ENCODE measurements at regions not wholly inside any gene's neighbourhood (a gene's known extent, or its start where the extent isn't known, plus 50 kb on each side); places are given as distances from the start of the nearest gene placed in this dataset.

DNA sequence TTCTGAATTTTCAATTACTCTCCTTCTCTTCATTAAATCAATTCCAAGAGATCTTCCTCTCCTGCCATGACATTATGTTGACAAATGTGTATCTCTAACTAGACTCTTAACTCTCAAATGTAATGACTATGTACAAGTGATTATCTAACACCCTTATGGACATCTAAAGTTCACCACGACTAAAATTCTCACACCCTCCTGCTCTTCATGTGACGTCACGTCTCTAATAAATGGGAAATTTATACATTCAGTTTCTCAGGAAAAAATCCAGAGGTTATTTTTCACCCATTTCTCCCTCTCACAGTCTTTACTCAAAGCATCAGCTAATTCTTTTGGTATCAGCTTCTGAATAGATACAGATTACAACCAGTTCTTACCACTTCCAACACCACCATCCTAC, 237.5 kb upstream of the EPHA6 start:
- H3K9ac ChIP-seq (ENCODE audit: insufficient read depth in 1 of 2, low read depth in 2 of 2, low read length in 2 of 2): no peak overlapping the region
- TF ChIP-seq SREBF2 (CRISPR knock-in tag; IDR thresholded peaks at IDR 0.05) (no peak), ZNF707 (CRISPR knock-in tag; conservative IDR thresholded peaks at IDR 0.05) (no peak), PURB (CRISPR knock-in tag; IDR thresholded peaks at IDR 0.05; ENCODE audit: low read depth) (no peak), ADNP (tag; IDR thresholded peaks at IDR 0.05) (no peak), SIRT6 (IDR thresholded peaks at IDR 0.05; ENCODE audit: low read depth, low read length) (no peak), TRIM28 (IDR thresholded peaks at IDR 0.05) (no peak), ZNF253 (CRISPR knock-in tag; conservative IDR thresholded peaks at IDR 0.05) (no peak), CEBPG (CRISPR knock-in tag; IDR thresholded peaks at IDR 0.05) (no peak), CEBPG (tag; conservative IDR thresholded peaks at IDR 0.05 in 1 of 2, IDR thresholded peaks at IDR 0.05 in 1 of 2) (no peak), RNF2 (IDR thresholded peaks at IDR 0.05) (no peak), ZNF408 (CRISPR knock-in tag; IDR thresholded peaks at IDR 0.05; ENCODE audit: low read depth) (no peak), ZNF184 (CRISPR knock-in tag; IDR thresholded peaks at IDR 0.05) (no peak)
- TF ChIP-seq, protein P1, sequence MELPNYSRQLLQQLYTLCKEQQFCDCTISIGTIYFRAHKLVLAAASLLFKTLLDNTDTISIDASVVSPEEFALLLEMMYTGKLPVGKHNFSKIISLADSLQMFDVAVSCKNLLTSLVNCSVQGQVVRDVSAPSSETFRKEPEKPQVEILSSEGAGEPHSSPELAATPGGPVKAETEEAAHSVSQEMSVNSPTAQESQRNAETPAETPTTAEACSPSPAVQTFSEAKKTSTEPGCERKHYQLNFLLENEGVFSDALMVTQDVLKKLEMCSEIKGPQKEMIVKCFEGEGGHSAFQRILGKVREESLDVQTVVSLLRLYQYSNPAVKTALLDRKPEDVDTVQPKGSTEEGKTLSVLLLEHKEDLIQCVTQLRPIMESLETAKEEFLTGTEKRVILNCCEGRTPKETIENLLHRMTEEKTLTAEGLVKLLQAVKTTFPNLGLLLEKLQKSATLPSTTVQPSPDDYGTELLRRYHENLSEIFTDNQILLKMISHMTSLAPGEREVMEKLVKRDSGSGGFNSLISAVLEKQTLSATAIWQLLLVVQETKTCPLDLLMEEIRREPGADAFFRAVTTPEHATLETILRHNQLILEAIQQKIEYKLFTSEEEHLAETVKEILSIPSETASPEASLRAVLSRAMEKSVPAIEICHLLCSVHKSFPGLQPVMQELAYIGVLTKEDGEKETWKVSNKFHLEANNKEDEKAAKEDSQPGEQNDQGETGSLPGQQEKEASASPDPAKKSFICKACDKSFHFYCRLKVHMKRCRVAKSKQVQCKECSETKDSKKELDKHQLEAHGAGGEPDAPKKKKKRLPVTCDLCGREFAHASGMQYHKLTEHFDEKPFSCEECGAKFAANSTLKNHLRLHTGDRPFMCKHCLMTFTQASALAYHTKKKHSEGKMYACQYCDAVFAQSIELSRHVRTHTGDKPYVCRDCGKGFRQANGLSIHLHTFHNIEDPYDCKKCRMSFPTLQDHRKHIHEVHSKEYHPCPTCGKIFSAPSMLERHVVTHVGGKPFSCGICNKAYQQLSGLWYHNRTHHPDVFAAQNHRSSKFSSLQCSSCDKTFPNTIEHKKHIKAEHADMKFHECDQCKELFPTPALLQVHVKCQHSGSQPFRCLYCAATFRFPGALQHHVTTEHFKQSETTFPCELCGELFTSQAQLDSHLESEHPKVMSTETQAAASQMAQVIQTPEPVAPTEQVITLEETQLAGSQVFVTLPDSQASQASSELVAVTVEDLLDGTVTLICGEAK (IDR thresholded peaks at IDR 0.05): no peak
- TF ChIP-seq, protein P1 (CRISPR knock-in tag; IDR thresholded peaks at IDR 0.05): no peak
- TF ChIP-seq, protein P2, sequence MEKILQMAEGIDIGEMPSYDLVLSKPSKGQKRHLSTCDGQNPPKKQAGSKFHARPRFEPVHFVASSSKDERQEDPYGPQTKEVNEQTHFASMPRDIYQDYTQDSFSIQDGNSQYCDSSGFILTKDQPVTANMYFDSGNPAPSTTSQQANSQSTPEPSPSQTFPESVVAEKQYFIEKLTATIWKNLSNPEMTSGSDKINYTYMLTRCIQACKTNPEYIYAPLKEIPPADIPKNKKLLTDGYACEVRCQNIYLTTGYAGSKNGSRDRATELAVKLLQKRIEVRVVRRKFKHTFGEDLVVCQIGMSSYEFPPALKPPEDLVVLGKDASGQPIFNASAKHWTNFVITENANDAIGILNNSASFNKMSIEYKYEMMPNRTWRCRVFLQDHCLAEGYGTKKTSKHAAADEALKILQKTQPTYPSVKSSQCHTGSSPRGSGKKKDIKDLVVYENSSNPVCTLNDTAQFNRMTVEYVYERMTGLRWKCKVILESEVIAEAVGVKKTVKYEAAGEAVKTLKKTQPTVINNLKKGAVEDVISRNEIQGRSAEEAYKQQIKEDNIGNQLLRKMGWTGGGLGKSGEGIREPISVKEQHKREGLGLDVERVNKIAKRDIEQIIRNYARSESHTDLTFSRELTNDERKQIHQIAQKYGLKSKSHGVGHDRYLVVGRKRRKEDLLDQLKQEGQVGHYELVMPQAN (IDR thresholded peaks at IDR 0.05; ENCODE audit: borderline replicate concordance): no peak

More for the DNA sequence above, 237.5 kb upstream of the EPHA6 start:
- no peak for ATAC-seq
- Histone ChIP-seq H3K9me3 (replicated peaks; ENCODE audit: control insufficient read depth, insufficient read depth, low read depth, low read length) (no peaks in the 10 kb centered on the region; the same call in 1 of the 2 replicates), H4K20me1 (replicated peaks; ENCODE audit: control insufficient read depth, insufficient read depth, low read length) (no peaks in the 10 kb centered on the region), H3K36me3 (ENCODE audit: control insufficient read depth, insufficient read depth, low read length) (no peaks in the 10 kb centered on the region), H3K4me3 (no peak overlapping the region), H3K4me2 (ENCODE audit: insufficient read depth, low read length) (no peak overlapping the region), H3K9me1 (ENCODE audit: control insufficient read depth, insufficient read depth, low read length) (no peaks in the 10 kb centered on the region), H3K4me1 (replicated peaks in 1 of 2; ENCODE audit: control insufficient read depth in 2 of 2, insufficient read depth in 2 of 2, low read length in 2 of 2) (no peaks in the 10 kb centered on the region), H3K27me3 (ENCODE audit: control insufficient read depth in 2 of 2, insufficient read depth in 2 of 2, low read length in 2 of 2) (no peaks in the 10 kb centered on the region), H3K27ac (ENCODE audit: extremely low read depth, low read depth, low read length) (no peak overlapping the region), H2AFZ (ENCODE audit: low read depth, low read length) (no peak overlapping the region), H3K79me2 (ENCODE audit: control insufficient read depth, insufficient read depth, low read length) (no peaks in the 10 kb centered on the region)
- CTCF ChIA-PET (ENCODE audit: low intra/inter-chr PET ratio): no interaction called here
- no TSS peak for BruUV-seq (replicated peaks)
- no peak for FAIRE-seq
- intact Hi-C loops (cut with micrococcal nuclease) (no loop called here), in situ Hi-C loops (cut with MboI) (no loop called here)
- no peak for DNase-seq (ENCODE audit: extremely low read depth in 1 of 4, low spot score in 3 of 4)
- POLR2A ChIA-PET: no interaction called here
- WGBS (ENCODE audit: insufficient coverage, low coverage, missing lambda C conversion rate): 6% methylated on average over 3 of the region's 3 CpGs

All from K562 (cell line).